ENCODE measurements at regions not wholly inside any gene's neighbourhood (a gene's known extent, or its start where the extent isn't known, plus 50 kb on each side); places are given as distances from the start of the nearest gene placed in this dataset.
"Not testable (repeated sequence)": the region's sequence is repeated elsewhere in the genome, so short reads cannot be mapped to it uniquely, and the experiment has no call there.

DNA sequence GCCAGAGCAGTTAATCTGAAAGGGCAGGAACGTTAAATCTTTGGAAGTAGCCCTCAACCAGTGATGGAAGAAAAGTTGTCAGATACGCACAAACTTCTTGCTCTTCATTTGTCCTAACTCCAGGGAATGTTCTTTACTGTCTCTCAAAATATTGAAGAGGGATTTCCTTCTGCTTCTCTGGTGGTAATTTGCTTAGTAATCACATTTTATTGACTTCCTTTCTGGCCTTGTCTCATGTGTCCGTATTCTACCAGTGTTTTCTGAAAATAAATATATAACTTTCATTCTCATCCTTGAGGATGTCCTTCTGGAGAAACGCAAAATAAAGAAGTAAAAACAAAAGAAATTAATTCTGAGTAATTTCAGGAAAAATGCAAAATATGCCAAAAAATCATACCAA lies 282.1 kb downstream of the CYLC2 start:
- no peaks in the 10 kb centered on the region for H3K36me3 Mint-ChIP-seq
- no peaks in the 10 kb centered on the region for H3K4me1 Mint-ChIP-seq

GRCh38 chr9:103281126-103281525 lies 286.0 kb downstream of the CYLC2 start:
- DNase-seq (no peak), ATAC-seq (ENCODE audit: low read depth) (no peak)
- POLR2A ChIA-PET: no interaction called here
- Mint-ChIP-seq H3K27ac (no peak overlapping the region), H3K4me3 (no peak overlapping the region), H3K36me3 (no peaks in the 10 kb centered on the region), H3K9me3 (no peaks in the 10 kb centered on the region), H3K4me1 (no peaks in the 10 kb centered on the region), H3K27me3 (no peaks in the 10 kb centered on the region)

More for the DNA sequence above, 282.1 kb downstream of the CYLC2 start:
- H3K9me3 Mint-ChIP-seq: peaks cover 4% of the 10 kb centered on the region
- POLR2A ChIA-PET: no interaction called here
- DNase-seq (no peak), ATAC-seq (ENCODE audit: low read depth) (no peak)
- H3K4me3 Mint-ChIP-seq: no peak overlapping the region
- no peak overlapping the region for H3K27ac Mint-ChIP-seq
- no peaks in the 10 kb centered on the region for H3K27me3 Mint-ChIP-seq

DNA sequence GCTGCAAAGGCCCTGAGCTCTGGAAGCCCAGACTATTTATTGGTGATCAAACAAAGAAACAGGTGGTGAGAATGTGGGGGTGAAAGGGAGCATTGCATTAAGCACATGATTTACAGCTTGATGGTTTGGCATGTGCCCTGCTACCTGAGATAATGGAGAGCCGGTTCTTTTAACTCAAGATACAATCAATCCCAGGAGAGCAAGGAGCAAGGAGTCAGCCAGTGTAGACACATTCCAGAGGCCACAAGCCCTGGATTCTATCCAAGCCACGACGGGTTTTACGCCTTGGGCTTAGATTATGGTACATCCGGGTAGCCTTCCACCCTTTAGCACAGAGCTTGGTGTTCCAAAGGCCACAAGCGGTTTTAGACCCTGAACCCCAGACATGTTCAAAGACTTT lies 292.2 kb downstream of the CYLC2 start:
- Mint-ChIP-seq H3K4me3 (no peak overlapping the region), H3K36me3 (no peaks in the 10 kb centered on the region), H3K27me3 (no peaks in the 10 kb centered on the region), H3K27ac (no peak overlapping the region), H3K4me1 (no peaks in the 10 kb centered on the region), H3K9me3 (peaks cover 3% of the 10 kb centered on the region)
- DNase-seq (no peak), ATAC-seq (ENCODE audit: low read depth) (no peak)
- POLR2A ChIA-PET: no interaction called here

- H3K9me3 Mint-ChIP-seq: peaks cover 1% of the 10 kb centered on the region
- POLR2A ChIA-PET: no interaction called here
- DNase-seq: no peak
- no peak overlapping the region for H3K4me3 Mint-ChIP-seq
- no peaks in the 10 kb centered on the region for H3K4me1 Mint-ChIP-seq
- no peak for ATAC-seq (ENCODE audit: low read depth)
- no peak overlapping the region for H3K27ac Mint-ChIP-seq
- no peaks in the 10 kb centered on the region for H3K27me3 Mint-ChIP-seq
- no peaks in the 10 kb centered on the region for H3K36me3 Mint-ChIP-seq
Measured at GRCh38 chr9:103296189-103296588, 301.1 kb downstream of the CYLC2 start.

DNA sequence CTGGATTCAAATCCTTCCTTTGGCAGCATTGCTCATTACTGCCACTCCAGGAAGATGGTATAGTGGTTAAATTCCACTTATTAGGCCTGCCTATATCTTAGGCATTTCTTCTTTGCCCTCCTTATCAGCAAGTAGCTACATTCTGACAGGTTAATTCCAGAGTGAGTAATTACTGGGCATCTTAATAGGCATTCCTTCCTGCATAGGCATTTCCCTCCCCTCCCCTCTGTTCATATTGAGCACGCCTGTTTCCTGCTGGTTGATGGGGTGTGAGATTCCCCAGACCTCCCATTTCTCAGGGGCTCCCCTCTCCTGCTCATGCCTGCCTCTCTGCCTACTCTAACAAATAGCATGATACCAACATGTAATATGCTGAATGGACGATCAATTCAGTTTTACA lies 305.9 kb downstream of the CYLC2 start:
- Mint-ChIP-seq H3K27ac (no peak overlapping the region), H3K36me3 (no peaks in the 10 kb centered on the region), H3K4me1 (no peaks in the 10 kb centered on the region), H3K9me3 (peaks cover 3% of the 10 kb centered on the region), H3K4me3 (no peak overlapping the region), H3K27me3 (no peaks in the 10 kb centered on the region)
- ATAC-seq (ENCODE audit: low read depth) (no peak), DNase-seq (no peak)
- POLR2A ChIA-PET: no interaction called here

DNA sequence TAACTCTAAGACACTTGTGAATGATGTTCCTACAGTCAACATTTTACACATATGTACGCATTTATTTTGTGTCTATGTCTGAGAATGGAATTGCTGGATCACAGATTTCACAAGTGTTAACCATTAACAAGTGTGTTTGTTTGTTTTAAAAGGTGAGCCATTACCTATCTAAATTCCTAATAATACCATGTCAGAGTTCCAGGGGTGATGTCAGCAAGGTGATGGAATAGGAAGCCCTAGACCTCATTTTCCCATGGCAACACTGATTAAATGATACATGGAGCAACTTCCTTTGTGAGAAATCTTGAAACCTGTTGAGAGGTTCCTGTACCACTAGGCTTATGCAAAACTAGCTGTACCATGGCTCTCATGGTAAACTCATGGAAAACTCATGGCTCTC lies 309.7 kb downstream of the CYLC2 start:
- POLR2A ChIA-PET: no interaction called here
- no peak overlapping the region for H3K4me3 Mint-ChIP-seq
- no peaks in the 10 kb centered on the region for H3K36me3 Mint-ChIP-seq
- no peak for ATAC-seq (ENCODE audit: low read depth)
- no peak for DNase-seq
- no peaks in the 10 kb centered on the region for H3K4me1 Mint-ChIP-seq
- H3K27me3 Mint-ChIP-seq: no peaks in the 10 kb centered on the region
- peaks cover 1% of the 10 kb centered on the region for H3K9me3 Mint-ChIP-seq
- H3K27ac Mint-ChIP-seq: no peak overlapping the region

- DNase-seq (no peak), ATAC-seq (ENCODE audit: low read depth) (no peak)
- H3K27ac Mint-ChIP-seq: no peak overlapping the region
- H3K9me3 Mint-ChIP-seq: no peaks in the 10 kb centered on the region
- POLR2A ChIA-PET: no interaction called here
- H3K27me3 Mint-ChIP-seq: no peaks in the 10 kb centered on the region
- no peaks in the 10 kb centered on the region for H3K4me1 Mint-ChIP-seq
- H3K4me3 Mint-ChIP-seq: no peak overlapping the region
- no peaks in the 10 kb centered on the region for H3K36me3 Mint-ChIP-seq
Measured at GRCh38 chr9:103319979-103320378, 324.8 kb downstream of the CYLC2 start.

DNA sequence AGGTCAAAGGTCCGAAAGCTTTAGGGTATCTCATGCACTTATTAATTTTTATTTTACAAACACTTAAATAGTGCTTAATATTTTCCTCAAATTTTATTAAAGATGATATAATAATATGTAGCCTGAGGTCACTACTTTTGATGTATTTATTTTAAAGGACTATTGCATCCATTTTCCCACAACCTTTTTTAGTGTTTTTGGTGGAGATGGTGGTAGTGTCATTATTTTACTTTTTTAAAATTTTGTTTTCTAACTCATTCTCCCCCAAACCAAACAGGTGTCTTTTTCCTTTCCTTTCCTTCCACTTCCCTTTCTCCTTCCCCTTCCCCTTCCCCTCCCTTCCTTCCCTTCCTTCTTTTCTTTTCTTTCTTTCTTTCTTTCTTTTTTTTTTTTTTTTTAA lies 328.6 kb downstream of the CYLC2 start:
- DNase-seq: no peak
- Mint-ChIP-seq H3K4me1 (no peaks in the 10 kb centered on the region), H3K4me3 (no peak overlapping the region), H3K27me3 (no peaks in the 10 kb centered on the region), H3K27ac (no peak overlapping the region), H3K36me3 (no peaks in the 10 kb centered on the region), H3K9me3 (peaks cover 5% of the 10 kb centered on the region)
- ATAC-seq (ENCODE audit: low read depth): no peak
- POLR2A ChIA-PET: no interaction called here

DNA sequence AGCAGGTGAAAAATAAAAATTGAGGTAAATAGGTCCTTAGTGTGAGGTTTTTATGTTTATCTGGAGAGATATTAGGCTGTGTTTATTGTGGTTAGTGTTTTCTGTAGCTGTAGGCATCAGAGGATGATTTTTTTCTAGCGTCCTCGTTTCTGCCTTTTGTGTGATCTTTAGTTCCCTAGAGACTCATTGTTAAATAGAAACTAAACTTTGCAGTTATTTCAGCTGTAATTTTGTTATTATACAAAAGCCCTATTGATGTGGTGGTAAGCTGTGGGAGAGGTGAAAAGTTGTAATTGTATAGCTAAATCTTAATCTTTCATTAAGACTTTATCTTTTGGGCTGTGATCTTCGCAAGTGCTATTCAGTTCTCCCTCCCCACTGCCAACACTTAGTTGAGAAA lies 340.3 kb downstream of the CYLC2 start:
- DNase-seq: no peak
- Mint-ChIP-seq H3K27me3 (no peaks in the 10 kb centered on the region), H3K4me1 (no peaks in the 10 kb centered on the region), H3K27ac (no peak overlapping the region), H3K36me3 (no peaks in the 10 kb centered on the region), H3K4me3 (no peak overlapping the region), H3K9me3 (peaks cover 4% of the 10 kb centered on the region)
- POLR2A ChIA-PET: no interaction called here
- ATAC-seq (ENCODE audit: low read depth): no peak

DNA sequence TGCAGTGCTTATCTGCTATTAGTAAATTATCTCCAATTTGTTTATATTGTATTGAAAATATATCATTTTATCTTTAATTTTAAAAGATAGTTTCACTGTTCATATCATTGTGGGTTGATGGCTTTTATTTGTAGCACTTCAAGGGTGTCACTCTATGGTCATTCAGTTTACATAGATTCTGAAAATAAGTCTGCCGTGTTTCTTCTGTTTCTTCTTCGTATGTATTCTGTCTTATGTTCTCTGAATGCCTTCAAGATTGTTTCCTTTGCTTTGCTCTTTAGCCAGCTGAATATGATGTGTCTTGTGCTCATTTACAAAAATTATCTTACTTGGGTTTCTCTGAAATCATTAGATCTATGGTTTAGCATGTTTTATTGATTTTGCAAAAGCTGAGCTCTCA lies 359.9 kb downstream of the CYLC2 start:
- no peak overlapping the region for H3K27ac Mint-ChIP-seq
- H3K36me3 Mint-ChIP-seq: no peaks in the 10 kb centered on the region
- H3K27me3 Mint-ChIP-seq: peaks cover 2% of the 10 kb centered on the region
- POLR2A ChIA-PET: no interaction called here
- no peak for DNase-seq
- H3K4me1 Mint-ChIP-seq: no peaks in the 10 kb centered on the region
- peaks cover 4% of the 10 kb centered on the region for H3K9me3 Mint-ChIP-seq
- no peak overlapping the region for H3K4me3 Mint-ChIP-seq
- ATAC-seq (ENCODE audit: low read depth): no peak

GRCh38 chr9:103357980-103358379 lies 362.8 kb downstream of the CYLC2 start:
- not testable (repeated sequence) for DNase-seq

GRCh38 chr9:103361906-103362305 lies 366.8 kb downstream of the CYLC2 start:
- no peak for ATAC-seq (ENCODE audit: low read depth)
- Mint-ChIP-seq H3K4me3 (no peak overlapping the region), H3K4me1 (no peaks in the 10 kb centered on the region), H3K27me3 (no peaks in the 10 kb centered on the region), H3K36me3 (no peaks in the 10 kb centered on the region), H3K9me3 (peaks cover 1% of the 10 kb centered on the region), H3K27ac (no peak overlapping the region)
- DNase-seq: no peak
- POLR2A ChIA-PET: no interaction called here

More at GRCh38 chr9:103357980-103358379, 362.8 kb downstream of the CYLC2 start:
- POLR2A ChIA-PET; H3K36me3 Mint-ChIP-seq; H3K27me3 Mint-ChIP-seq; H3K4me3 Mint-ChIP-seq; H3K9me3 Mint-ChIP-seq; ATAC-seq (ENCODE audit: low read depth); H3K4me1 Mint-ChIP-seq; H3K27ac Mint-ChIP-seq: not testable (repeated sequence)

GRCh38 chr9:103362986-103363385 lies 367.9 kb downstream of the CYLC2 start:
- DNase-seq (no peak), ATAC-seq (ENCODE audit: low read depth) (no peak)
- Mint-ChIP-seq H3K4me1 (no peaks in the 10 kb centered on the region), H3K4me3 (no peak overlapping the region), H3K9me3 (peaks cover 1% of the 10 kb centered on the region), H3K27ac (no peak overlapping the region), H3K36me3 (no peaks in the 10 kb centered on the region), H3K27me3 (no peaks in the 10 kb centered on the region)
- POLR2A ChIA-PET: no interaction called here

GRCh38 chr9:103364753-103365152 lies 369.6 kb downstream of the CYLC2 start:
- no peak overlapping the region for H3K4me3 Mint-ChIP-seq
- no peaks in the 10 kb centered on the region for H3K36me3 Mint-ChIP-seq
- peaks cover 1% of the 10 kb centered on the region for H3K9me3 Mint-ChIP-seq
- DNase-seq (no peak), ATAC-seq (ENCODE audit: low read depth) (no peak)
- POLR2A ChIA-PET: no interaction called here
- H3K4me1 Mint-ChIP-seq: no peaks in the 10 kb centered on the region
- no peaks in the 10 kb centered on the region for H3K27me3 Mint-ChIP-seq
- no peak overlapping the region for H3K27ac Mint-ChIP-seq

- no peaks in the 10 kb centered on the region for H3K27me3 Mint-ChIP-seq
- ATAC-seq (ENCODE audit: low read depth): no peak
- no peaks in the 10 kb centered on the region for H3K4me1 Mint-ChIP-seq
- no peak for DNase-seq
- POLR2A ChIA-PET: no interaction called here
- H3K9me3 Mint-ChIP-seq: peaks cover 4% of the 10 kb centered on the region
- H3K27ac Mint-ChIP-seq: no peak overlapping the region
- H3K36me3 Mint-ChIP-seq: no peaks in the 10 kb centered on the region
- H3K4me3 Mint-ChIP-seq: no peak overlapping the region
Measured at GRCh38 chr9:103371152-103371551, 376.0 kb downstream of the CYLC2 start.
